GM23338 (cell line): ENCODE measurements at regions not wholly inside any gene's neighbourhood (a gene's known extent, or its start where the extent isn't known, plus 50 kb on each side); places are given as distances from the start of the nearest gene placed in this dataset.

Source experiments
- CREB1 ChIP-seq: fragments of 250-450 bp; sonication (Bioruptor Pico); IDR thresholded peaks from 2 replicates; pipeline ENCODE4 v1.5.0; 2020; ENCODE audit warnings: low read depth, mild to moderate bottlenecking, moderate library complexity
- EZH2 ChIP-seq: fragments of 200-600 bp; sonication (generic); IDR thresholded peaks from one replicate; pipeline ENCODE4 v1.8.0; 2017; ENCODE audit warnings: antibody characterized with exemption, mild to moderate bottlenecking, low read depth; ENCODE audit not compliant: unreplicated experiment
- EZH2phosphoT487 ChIP-seq: fragments of 200-600 bp; sonication (generic); IDR thresholded peaks from one replicate; pipeline ENCODE4 v1.8.1; 2018; ENCODE audit warnings: antibody characterized with exemption; ENCODE audit not compliant: unreplicated experiment
- NANOG ChIP-seq: IDR thresholded peaks from 2 replicates; pipeline ENCODE4 v1.6.1; 2016; ENCODE audit warnings: antibody characterized with exemption, borderline replicate concordance
- POLR2AphosphoS5 ChIP-seq: IDR thresholded peaks from 2 replicates; pipeline ENCODE4 v1.6.1; 2016; ENCODE audit warnings: antibody characterized with exemption, low read depth
- TF ChIP-seq, protein P1 (sequence below), 2 experiments: fragments of 200-600 bp in 1 of 2; sonication (generic) in 1 of 2; conservative IDR thresholded peaks; 2 replicates each; pipeline versions ENCODE4 v1.5.1 to v1.6.1; 2016 to 2017; ENCODE audit warnings: antibody characterized with exemption in 2 of 2, low read depth in 2 of 2, mild to moderate bottlenecking in 2 of 2, moderate library complexity in 1 of 2

- TF ChIP-seq POLR2AphosphoS5: no peak
- TF ChIP-seq, protein P1, sequence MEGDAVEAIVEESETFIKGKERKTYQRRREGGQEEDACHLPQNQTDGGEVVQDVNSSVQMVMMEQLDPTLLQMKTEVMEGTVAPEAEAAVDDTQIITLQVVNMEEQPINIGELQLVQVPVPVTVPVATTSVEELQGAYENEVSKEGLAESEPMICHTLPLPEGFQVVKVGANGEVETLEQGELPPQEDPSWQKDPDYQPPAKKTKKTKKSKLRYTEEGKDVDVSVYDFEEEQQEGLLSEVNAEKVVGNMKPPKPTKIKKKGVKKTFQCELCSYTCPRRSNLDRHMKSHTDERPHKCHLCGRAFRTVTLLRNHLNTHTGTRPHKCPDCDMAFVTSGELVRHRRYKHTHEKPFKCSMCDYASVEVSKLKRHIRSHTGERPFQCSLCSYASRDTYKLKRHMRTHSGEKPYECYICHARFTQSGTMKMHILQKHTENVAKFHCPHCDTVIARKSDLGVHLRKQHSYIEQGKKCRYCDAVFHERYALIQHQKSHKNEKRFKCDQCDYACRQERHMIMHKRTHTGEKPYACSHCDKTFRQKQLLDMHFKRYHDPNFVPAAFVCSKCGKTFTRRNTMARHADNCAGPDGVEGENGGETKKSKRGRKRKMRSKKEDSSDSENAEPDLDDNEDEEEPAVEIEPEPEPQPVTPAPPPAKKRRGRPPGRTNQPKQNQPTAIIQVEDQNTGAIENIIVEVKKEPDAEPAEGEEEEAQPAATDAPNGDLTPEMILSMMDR (conservative IDR thresholded peaks at IDR 0.05; ENCODE audit: low read depth in 2 of 2): no peak
- TF ChIP-seq EZH2: no peak
- no peak for TF ChIP-seq NANOG
- no peak for TF ChIP-seq EZH2phosphoT487
- no peak for TF ChIP-seq CREB1 (CRISPR knock-in tag)
Observed at GRCh38 chr13:107220245-107220644, 652.3 kb upstream of the ARGLU1 start.
